ENCODE measurements at regions not wholly inside any gene's neighbourhood (a gene's known extent, or its start where the extent isn't known, plus 50 kb on each side); places are given as distances from the start of the nearest gene placed in this dataset.

GRCh38 chr5:104793031-104793754 lies 1230.6 kb upstream of the NUDT12 start:
- TF ChIP-seq REST (IDR thresholded peaks at IDR 0.05; ENCODE audit: insufficient read depth in 1 of 2, low read depth in 2 of 2, low read length in 2 of 2) (no peak), SIN3A (IDR thresholded peaks at IDR 0.05; ENCODE audit: borderline replicate concordance, insufficient read depth, low read length) (no peak), TAF1 (IDR thresholded peaks at IDR 0.05; ENCODE audit: borderline replicate concordance, insufficient read depth, low read length) (no peak), FOXP2 (optimal IDR thresholded peaks at IDR 0.05; ENCODE audit: borderline replicate concordance, extremely low read depth, extremely low read length, insufficient read depth) (no peak), POLR2AphosphoS5 (IDR thresholded peaks at IDR 0.05; ENCODE audit: low read depth, low read length) (no peak)

GRCh38 chr5:104789366-104789765 lies 1226.8 kb upstream of the NUDT12 start:
- TF ChIP-seq SIN3A (IDR thresholded peaks at IDR 0.05; ENCODE audit: borderline replicate concordance, insufficient read depth, low read length) (no peak), FOXP2 (optimal IDR thresholded peaks at IDR 0.05; ENCODE audit: borderline replicate concordance, extremely low read depth, extremely low read length, insufficient read depth) (no peak), REST (IDR thresholded peaks at IDR 0.05; ENCODE audit: insufficient read depth in 1 of 2, low read depth in 2 of 2, low read length in 2 of 2) (no peak), POLR2AphosphoS5 (IDR thresholded peaks at IDR 0.05; ENCODE audit: low read depth, low read length) (no peak), TAF1 (IDR thresholded peaks at IDR 0.05; ENCODE audit: borderline replicate concordance, insufficient read depth, low read length) (no peak)

GRCh38 chr5:104785097-104785496 lies 1222.5 kb upstream of the NUDT12 start:
- TF ChIP-seq TAF1 (IDR thresholded peaks at IDR 0.05; ENCODE audit: borderline replicate concordance, insufficient read depth, low read length): no peak
- TF ChIP-seq FOXP2 (optimal IDR thresholded peaks at IDR 0.05; ENCODE audit: borderline replicate concordance, extremely low read depth, extremely low read length, insufficient read depth): no peak
- no peak for TF ChIP-seq POLR2AphosphoS5 (IDR thresholded peaks at IDR 0.05; ENCODE audit: low read depth, low read length)
- TF ChIP-seq REST (IDR thresholded peaks at IDR 0.05; ENCODE audit: insufficient read depth in 1 of 2, low read depth in 2 of 2, low read length in 2 of 2): no peak
- TF ChIP-seq SIN3A (IDR thresholded peaks at IDR 0.05; ENCODE audit: borderline replicate concordance, insufficient read depth, low read length): no peak

- TF ChIP-seq SIN3A (IDR thresholded peaks at IDR 0.05; ENCODE audit: borderline replicate concordance, insufficient read depth, low read length): no peak
- TF ChIP-seq REST (IDR thresholded peaks at IDR 0.05; ENCODE audit: insufficient read depth in 1 of 2, low read depth in 2 of 2, low read length in 2 of 2): no peak
- TF ChIP-seq TAF1 (IDR thresholded peaks at IDR 0.05; ENCODE audit: borderline replicate concordance, insufficient read depth, low read length): no peak
- no peak for TF ChIP-seq FOXP2 (optimal IDR thresholded peaks at IDR 0.05; ENCODE audit: borderline replicate concordance, extremely low read depth, extremely low read length, insufficient read depth)
- no peak for TF ChIP-seq POLR2AphosphoS5 (IDR thresholded peaks at IDR 0.05; ENCODE audit: low read depth, low read length)
These were observed 1211.8 kb upstream of the NUDT12 start for GRCh38 chr5:104774372-104774771.

All from PFSK-1 (cell line).